ENCODE measurements at regions not wholly inside any gene's neighbourhood (a gene's known extent, or its start where the extent isn't known, plus 50 kb on each side); places are given as distances from the start of the nearest gene placed in this dataset.

- TF ChIP-seq CTCF (IDR thresholded peaks at IDR 0.05; ENCODE audit: insufficient read depth, low read length, poor library complexity, severe bottlenecking) (no peak), EZH2phosphoT487 (conservative IDR thresholded peaks at IDR 0.05; ENCODE audit: low read length) (no peak)
Observed at GRCh38 chr14:53703457-53703856, 253.2 kb downstream of the BMP4 start.

Data from SU-DHL-6 (cell line).